ENCODE measurements at regions not wholly inside any gene's neighbourhood (a gene's known extent, or its start where the extent isn't known, plus 50 kb on each side); places are given as distances from the start of the nearest gene placed in this dataset.

DNA sequence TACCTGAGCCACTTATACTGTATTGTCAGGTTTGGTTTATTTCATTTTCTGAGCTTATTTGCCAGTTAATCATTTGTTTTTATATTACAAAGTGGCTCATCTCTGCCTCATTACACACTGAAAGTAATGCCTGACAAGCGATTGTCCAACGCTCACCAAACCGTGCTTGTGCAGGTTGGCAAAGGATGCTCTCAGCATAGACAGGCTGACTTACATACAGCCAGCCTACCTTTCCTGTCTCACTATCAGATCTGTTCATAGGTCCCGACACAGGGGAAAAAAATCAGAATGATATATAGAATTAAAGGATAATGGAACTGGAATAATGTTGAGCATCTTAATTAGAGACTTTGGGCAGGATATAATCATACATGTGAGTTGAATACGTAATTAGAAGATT is 739.7 kb upstream of the RIOK2 start (continued):
- TF ChIP-seq, protein P1, sequence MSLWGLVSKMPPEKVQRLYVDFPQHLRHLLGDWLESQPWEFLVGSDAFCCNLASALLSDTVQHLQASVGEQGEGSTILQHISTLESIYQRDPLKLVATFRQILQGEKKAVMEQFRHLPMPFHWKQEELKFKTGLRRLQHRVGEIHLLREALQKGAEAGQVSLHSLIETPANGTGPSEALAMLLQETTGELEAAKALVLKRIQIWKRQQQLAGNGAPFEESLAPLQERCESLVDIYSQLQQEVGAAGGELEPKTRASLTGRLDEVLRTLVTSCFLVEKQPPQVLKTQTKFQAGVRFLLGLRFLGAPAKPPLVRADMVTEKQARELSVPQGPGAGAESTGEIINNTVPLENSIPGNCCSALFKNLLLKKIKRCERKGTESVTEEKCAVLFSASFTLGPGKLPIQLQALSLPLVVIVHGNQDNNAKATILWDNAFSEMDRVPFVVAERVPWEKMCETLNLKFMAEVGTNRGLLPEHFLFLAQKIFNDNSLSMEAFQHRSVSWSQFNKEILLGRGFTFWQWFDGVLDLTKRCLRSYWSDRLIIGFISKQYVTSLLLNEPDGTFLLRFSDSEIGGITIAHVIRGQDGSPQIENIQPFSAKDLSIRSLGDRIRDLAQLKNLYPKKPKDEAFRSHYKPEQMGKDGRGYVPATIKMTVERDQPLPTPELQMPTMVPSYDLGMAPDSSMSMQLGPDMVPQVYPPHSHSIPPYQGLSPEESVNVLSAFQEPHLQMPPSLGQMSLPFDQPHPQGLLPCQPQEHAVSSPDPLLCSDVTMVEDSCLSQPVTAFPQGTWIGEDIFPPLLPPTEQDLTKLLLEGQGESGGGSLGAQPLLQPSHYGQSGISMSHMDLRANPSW (CRISPR knock-in tag; conservative IDR thresholded peaks at IDR 0.05; ENCODE audit: low read depth) = no peak
- TF ChIP-seq, protein P2, sequence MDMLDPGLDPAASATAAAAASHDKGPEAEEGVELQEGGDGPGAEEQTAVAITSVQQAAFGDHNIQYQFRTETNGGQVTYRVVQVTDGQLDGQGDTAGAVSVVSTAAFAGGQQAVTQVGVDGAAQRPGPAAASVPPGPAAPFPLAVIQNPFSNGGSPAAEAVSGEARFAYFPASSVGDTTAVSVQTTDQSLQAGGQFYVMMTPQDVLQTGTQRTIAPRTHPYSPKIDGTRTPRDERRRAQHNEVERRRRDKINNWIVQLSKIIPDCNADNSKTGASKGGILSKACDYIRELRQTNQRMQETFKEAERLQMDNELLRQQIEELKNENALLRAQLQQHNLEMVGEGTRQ (CRISPR knock-in tag; IDR thresholded peaks at IDR 0.05) = no peak

DNA sequence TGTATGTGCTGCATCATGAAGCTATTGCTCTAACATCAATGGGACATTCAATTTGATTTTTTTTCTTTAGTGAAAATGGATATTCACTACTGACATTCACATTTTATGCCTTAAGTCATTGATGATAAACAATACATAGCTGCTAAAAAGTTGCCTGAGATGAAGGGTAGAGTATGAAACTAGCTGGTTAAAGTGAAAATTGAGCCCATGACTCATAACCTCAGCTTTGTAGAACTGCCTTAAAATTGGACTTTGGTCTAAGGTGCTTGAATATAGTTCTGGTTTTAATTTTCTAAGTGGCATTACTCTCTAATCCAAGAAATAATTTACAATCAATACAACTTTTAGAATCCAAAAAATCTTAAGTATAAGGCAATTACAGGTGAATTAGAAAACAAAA is 740.4 kb upstream of the RIOK2 start:
- Mint-ChIP-seq H3K27me3 (ENCODE audit: low read depth) (no peaks in the 10 kb centered on the region), H3K9me3 (no peaks in the 10 kb centered on the region; the same call in 1 of the 2 replicates), H3K4me3 (no peak overlapping the region), H3K27ac (no peak overlapping the region), H3K36me3 (no peaks in the 10 kb centered on the region), H3K4me1 (no peaks in the 10 kb centered on the region)
- ChIA-PET CTCF (no interaction called here), POLR2A (no interaction called here)
- no peak for ATAC-seq
- no peak for DNase-seq (ENCODE audit: low spot score)
- TF ChIP-seq, protein P3, sequence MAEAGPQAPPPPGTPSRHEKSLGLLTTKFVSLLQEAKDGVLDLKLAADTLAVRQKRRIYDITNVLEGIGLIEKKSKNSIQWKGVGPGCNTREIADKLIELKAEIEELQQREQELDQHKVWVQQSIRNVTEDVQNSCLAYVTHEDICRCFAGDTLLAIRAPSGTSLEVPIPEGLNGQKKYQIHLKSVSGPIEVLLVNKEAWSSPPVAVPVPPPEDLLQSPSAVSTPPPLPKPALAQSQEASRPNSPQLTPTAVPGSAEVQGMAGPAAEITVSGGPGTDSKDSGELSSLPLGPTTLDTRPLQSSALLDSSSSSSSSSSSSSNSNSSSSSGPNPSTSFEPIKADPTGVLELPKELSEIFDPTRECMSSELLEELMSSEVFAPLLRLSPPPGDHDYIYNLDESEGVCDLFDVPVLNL (CRISPR knock-in tag; IDR thresholded peaks at IDR 0.05; ENCODE audit: borderline replicate concordance, low read depth) = no peak

DNA sequence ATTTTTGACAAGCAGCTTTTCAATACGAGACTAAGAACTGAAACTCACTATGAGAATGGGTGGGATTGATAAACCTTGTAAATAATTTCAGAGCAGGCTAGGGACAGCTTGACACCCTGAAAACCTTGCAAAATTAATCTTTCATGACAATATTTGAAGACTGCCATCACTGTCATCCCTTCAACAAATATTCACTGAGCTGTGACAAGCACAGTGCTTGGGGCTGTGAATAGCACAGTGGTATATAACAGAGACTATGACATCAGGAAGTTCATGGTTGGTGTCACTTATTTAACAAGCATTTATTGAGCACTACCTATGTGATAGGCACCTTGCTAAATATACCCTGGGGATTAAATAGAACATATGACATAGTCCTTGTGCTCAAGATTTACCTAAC is 741.0 kb upstream of the RIOK2 start:
- no peak for ATAC-seq
- ChIA-PET POLR2A (no interaction called here), CTCF (no interaction called here)
- TF ChIP-seq ZNF423 (CRISPR knock-in tag; IDR thresholded peaks at IDR 0.05) = no peak
- TF ChIP-seq NR2C2 (CRISPR knock-in tag; IDR thresholded peaks at IDR 0.05) = no peak
- no peak for TF ChIP-seq CBFB (CRISPR knock-in tag; IDR thresholded peaks at IDR 0.05; ENCODE audit: low read depth)
- TF ChIP-seq, protein P4, sequence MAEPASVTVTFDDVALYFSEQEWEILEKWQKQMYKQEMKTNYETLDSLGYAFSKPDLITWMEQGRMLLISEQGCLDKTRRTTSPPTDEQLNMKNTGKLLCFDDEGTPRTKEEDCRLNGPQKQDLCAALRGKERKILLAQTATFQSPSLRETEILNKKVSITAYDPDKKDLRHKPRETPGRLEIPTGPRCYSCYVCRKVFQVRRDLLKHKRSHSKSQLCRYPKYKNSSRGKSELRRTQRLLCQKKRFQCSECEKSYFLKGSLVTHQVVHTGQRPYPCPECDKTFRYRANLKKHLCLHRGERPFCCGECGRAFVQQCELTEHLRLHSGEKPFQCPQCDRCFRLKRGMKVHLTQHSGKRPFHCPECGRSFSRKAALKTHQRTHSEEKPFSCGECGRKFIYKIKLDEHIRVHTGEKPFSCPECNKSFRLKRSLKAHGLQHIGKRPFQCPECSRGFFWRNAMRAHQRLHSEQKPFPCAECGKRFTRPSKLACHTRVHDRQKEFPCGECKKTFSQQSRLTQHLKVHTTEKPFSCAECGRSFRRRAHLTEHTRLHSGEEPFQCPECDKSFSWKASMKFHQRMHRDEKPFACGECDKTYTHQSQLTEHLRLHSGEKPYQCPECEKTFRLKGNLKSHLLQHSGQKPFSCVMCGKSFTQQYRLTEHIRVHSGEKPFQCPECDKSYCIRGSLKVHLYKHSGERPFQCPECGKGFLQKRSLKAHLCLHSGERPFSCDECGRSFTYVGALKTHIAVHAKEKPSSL (CRISPR knock-in tag; conservative IDR thresholded peaks at IDR 0.05) = no peak
- no peak for TF ChIP-seq ZNF121 (CRISPR knock-in tag; IDR thresholded peaks at IDR 0.05)
- TF ChIP-seq TP53 (CRISPR knock-in tag; IDR thresholded peaks at IDR 0.05) = no peak
- no peak for TF ChIP-seq JAZF1 (CRISPR knock-in tag; IDR thresholded peaks at IDR 0.05)
- TF ChIP-seq NR1H2 (CRISPR knock-in tag; IDR thresholded peaks at IDR 0.05) = no peak
- TF ChIP-seq, protein P5, sequence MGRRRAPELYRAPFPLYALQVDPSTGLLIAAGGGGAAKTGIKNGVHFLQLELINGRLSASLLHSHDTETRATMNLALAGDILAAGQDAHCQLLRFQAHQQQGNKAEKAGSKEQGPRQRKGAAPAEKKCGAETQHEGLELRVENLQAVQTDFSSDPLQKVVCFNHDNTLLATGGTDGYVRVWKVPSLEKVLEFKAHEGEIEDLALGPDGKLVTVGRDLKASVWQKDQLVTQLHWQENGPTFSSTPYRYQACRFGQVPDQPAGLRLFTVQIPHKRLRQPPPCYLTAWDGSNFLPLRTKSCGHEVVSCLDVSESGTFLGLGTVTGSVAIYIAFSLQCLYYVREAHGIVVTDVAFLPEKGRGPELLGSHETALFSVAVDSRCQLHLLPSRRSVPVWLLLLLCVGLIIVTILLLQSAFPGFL (CRISPR knock-in tag; IDR thresholded peaks at IDR 0.05; ENCODE audit: borderline replicate concordance) = no peak
- no peak for TF ChIP-seq OVOL2 (CRISPR knock-in tag; IDR thresholded peaks at IDR 0.05; ENCODE audit: borderline replicate concordance)
- no peak for TF ChIP-seq CREM (CRISPR knock-in tag; IDR thresholded peaks at IDR 0.05)
- TF ChIP-seq, protein P6, sequence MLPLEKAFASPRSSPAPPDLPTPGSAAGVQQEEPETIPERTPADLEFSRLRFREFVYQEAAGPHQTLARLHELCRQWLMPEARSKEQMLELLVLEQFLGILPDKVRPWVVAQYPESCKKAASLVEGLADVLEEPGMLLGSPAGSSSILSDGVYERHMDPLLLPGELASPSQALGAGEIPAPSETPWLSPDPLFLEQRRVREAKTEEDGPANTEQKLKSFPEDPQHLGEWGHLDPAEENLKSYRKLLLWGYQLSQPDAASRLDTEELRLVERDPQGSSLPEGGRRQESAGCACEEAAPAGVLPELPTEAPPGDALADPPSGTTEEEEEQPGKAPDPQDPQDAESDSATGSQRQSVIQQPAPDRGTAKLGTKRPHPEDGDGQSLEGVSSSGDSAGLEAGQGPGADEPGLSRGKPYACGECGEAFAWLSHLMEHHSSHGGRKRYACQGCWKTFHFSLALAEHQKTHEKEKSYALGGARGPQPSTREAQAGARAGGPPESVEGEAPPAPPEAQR (CRISPR knock-in tag; IDR thresholded peaks at IDR 0.05) = no peak
- TF ChIP-seq, protein P7, sequence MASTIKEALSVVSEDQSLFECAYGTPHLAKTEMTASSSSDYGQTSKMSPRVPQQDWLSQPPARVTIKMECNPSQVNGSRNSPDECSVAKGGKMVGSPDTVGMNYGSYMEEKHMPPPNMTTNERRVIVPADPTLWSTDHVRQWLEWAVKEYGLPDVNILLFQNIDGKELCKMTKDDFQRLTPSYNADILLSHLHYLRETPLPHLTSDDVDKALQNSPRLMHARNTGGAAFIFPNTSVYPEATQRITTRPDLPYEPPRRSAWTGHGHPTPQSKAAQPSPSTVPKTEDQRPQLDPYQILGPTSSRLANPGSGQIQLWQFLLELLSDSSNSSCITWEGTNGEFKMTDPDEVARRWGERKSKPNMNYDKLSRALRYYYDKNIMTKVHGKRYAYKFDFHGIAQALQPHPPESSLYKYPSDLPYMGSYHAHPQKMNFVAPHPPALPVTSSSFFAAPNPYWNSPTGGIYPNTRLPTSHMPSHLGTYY (CRISPR knock-in tag; IDR thresholded peaks at IDR 0.05) = no peak
- TF ChIP-seq, protein P8, sequence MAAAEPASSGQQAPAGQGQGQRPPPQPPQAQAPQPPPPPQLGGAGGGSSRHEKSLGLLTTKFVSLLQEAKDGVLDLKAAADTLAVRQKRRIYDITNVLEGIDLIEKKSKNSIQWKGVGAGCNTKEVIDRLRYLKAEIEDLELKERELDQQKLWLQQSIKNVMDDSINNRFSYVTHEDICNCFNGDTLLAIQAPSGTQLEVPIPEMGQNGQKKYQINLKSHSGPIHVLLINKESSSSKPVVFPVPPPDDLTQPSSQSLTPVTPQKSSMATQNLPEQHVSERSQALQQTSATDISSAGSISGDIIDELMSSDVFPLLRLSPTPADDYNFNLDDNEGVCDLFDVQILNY (CRISPR knock-in tag; IDR thresholded peaks at IDR 0.05) = no peak
- Mint-ChIP-seq H3K4me3 (no peak overlapping the region), H3K36me3 (no peaks in the 10 kb centered on the region), H3K27me3 (ENCODE audit: low read depth) (no peaks in the 10 kb centered on the region), H3K4me1 (no peaks in the 10 kb centered on the region), H3K27ac (no peak overlapping the region), H3K9me3 (no peaks in the 10 kb centered on the region; the same call in 1 of the 2 replicates)
- no peak for DNase-seq (ENCODE audit: low spot score)

All from WTC11 (cell line).